HCT116 (cell line): ENCODE measurements at regions not wholly inside any gene's neighbourhood (a gene's known extent, or its start where the extent isn't known, plus 50 kb on each side); places are given as distances from the start of the nearest gene placed in this dataset.

Experiments
- ATAC-seq: fragments of 200-7000 bp; cut with Tn5 transposase; 2 replicates; pipeline ENCODE4 v1.9.1; 2020; ENCODE audit warnings: mild to moderate bottlenecking, moderate library complexity
- BruUV-seq: library from RNA; stranded (reverse); fragments of 400-500 nt; replicated peaks from 2 replicates; lab custom pipeline; 2021; lab: Mats Ljungman, UMichigan
- CTCF ChIA-PET: fragments of 300-600 bp; sonication (Branson Sonifier 250); formaldehyde crosslinking; loops from one replicate; lab custom pipeline; 2021; ENCODE audit warnings: antibody characterized with exemption; lab: Charles Lee
- POLR2A ChIA-PET: fragments of 300-600, 350-600 bp; sonication (Branson Sonifier 250); formaldehyde crosslinking; loops from one replicate; lab custom pipeline; 2021; ENCODE audit warnings: antibody characterized with exemption; lab: Charles Lee
- RAD21 ChIA-PET, 2 experiments: fragments of 300-600 bp; sonication (Branson Sonifier 250); formaldehyde crosslinking; loops; one replicate each; lab custom pipeline; 2023; ENCODE audit warnings: low total read pairs in 2 of 2; ENCODE audit not compliant: uncharacterized antibody in 2 of 2, unreplicated experiment in 2 of 2, low non-redundant PET in 1 of 2; lab: Charles Lee
- DNase-seq: peaks from one replicate; pipeline ENCODE4 v3.0.0-alpha.2; 2010; ENCODE audit warnings: low read depth, low spot score
- H2AFZ ChIP-seq: fragments of 200-600 bp; shearing (Covaris generic), sonication (generic); 2 replicates; pipeline ENCODE4 v1.6.1; 2017; ENCODE audit warnings: low read depth, mixed run types, mixed read lengths, antibody characterized with exemption, low read length; ENCODE audit not compliant: poor library complexity, severe bottlenecking
- H3K27ac ChIP-seq: 2 replicates; pipeline ENCODE4 v1.5.1; 2012; ENCODE audit warnings: low read depth, low read length
- H3K27me3 ChIP-seq: fragments of 200-600 bp; sonication (generic); 2 replicates; pipeline ENCODE4 v1.6.1; 2016; ENCODE audit warnings: mixed run types, low read length, mixed read lengths; ENCODE audit not compliant: insufficient read depth
- H3K36me3 ChIP-seq, 2 experiments: fragments of 200-500 bp in 1 of 2; fragments of 200-600 bp in 1 of 2; sonication (Bioruptor generic) in 1 of 2; sonication (generic) in 1 of 2; 2 replicates each; pipeline versions ENCODE4 v1.5.1 to v1.6.1; 2014 to 2016; ENCODE audit warnings: low read length in 2 of 2, inconsistent platforms in 1 of 2, mixed read lengths in 1 of 2, mixed run types in 1 of 2; ENCODE audit not compliant: insufficient read depth in 2 of 2, control insufficient read depth in 1 of 2
- H3K4me1 ChIP-seq, 2 experiments: fragments of 200-600 bp in 1 of 2; sonication (generic) in 1 of 2; 2 replicates each; pipeline versions ENCODE4 v1.5.1 to v1.6.1; 2012 to 2017; ENCODE audit warnings: low read length in 2 of 2, inconsistent platforms in 1 of 2, mild to moderate bottlenecking in 1 of 2, mixed read lengths in 1 of 2, mixed run types in 1 of 2, moderate library complexity in 1 of 2; ENCODE audit not compliant: insufficient read depth in 2 of 2, control insufficient read depth in 1 of 2
- H3K4me2 ChIP-seq: fragments of 200-600 bp; sonication (generic); 2 replicates; pipeline ENCODE4 v1.6.1; 2017; ENCODE audit warnings: mixed run types, low read length, mixed read lengths
- H3K4me3 ChIP-seq, 2 experiments: fragments of 200-600 bp in 1 of 2; sonication (generic) in 1 of 2; replicated peaks in 1 of 2; 2 replicates each; pipeline ENCODE4 v1.5.1; 2011 to 2016; ENCODE audit warnings: low read length in 2 of 2, control low read depth in 1 of 2, low read depth in 1 of 2, mild to moderate bottlenecking in 1 of 2, mixed read lengths in 1 of 2, mixed run types in 1 of 2
- H3K79me2 ChIP-seq: fragments of 200-600 bp; sonication (generic); 2 replicates; pipeline ENCODE4 v1.6.1; 2017; ENCODE audit warnings: mild to moderate bottlenecking, mixed run types, low read length, moderate library complexity, mixed read lengths; ENCODE audit not compliant: insufficient read depth
- H3K9ac ChIP-seq: fragments of 200-600 bp; sonication (generic); 2 replicates; pipeline ENCODE4 v1.6.1; 2016; ENCODE audit warnings: low read length, mixed read lengths
- H3K9me2 ChIP-seq: fragments of 200-600 bp; sonication (generic), shearing (Covaris generic); 2 replicates; pipeline ENCODE4 v1.6.1; 2017; ENCODE audit warnings: mixed run types, mild to moderate bottlenecking, moderate library complexity; ENCODE audit not compliant: insufficient read depth
- H3K9me3 ChIP-seq, 2 experiments: fragments of 200-500 bp in 1 of 2; fragments of 200-600 bp in 1 of 2; sonication (Bioruptor generic) in 1 of 2; sonication (generic) in 1 of 2; 2 replicates each; pipeline ENCODE4 v1.6.1; 2014 to 2017; ENCODE audit warnings: low read length in 2 of 2, mixed read lengths in 2 of 2, inconsistent platforms in 1 of 2, low read depth in 1 of 2, mild to moderate bottlenecking in 1 of 2, mixed run types in 1 of 2, moderate library complexity in 1 of 2; ENCODE audit not compliant: control insufficient read depth in 1 of 2, insufficient read depth in 1 of 2
- H4K20me1 ChIP-seq: fragments of 200-600 bp; sonication (generic), shearing (Covaris generic); 2 replicates; pipeline ENCODE4 v1.6.1; 2017; ENCODE audit warnings: mixed run types, mild to moderate bottlenecking, moderate library complexity; ENCODE audit not compliant: insufficient read depth
- ELF1 ChIP-seq: IDR thresholded peaks from 2 replicates; pipeline ENCODE4 v1.6.1; 2012; ENCODE audit warnings: low read depth, borderline replicate concordance
- EZH2 ChIP-seq: fragments of 200-600 bp; sonication (generic); IDR thresholded peaks from 2 replicates; pipeline ENCODE4 v1.6.1; 2017; ENCODE audit warnings: antibody characterized with exemption, mixed run types
- EZH2phosphoT487 ChIP-seq: fragments of 200-600 bp; IDR thresholded peaks from 2 replicates; pipeline ENCODE4 v1.6.1; 2018; ENCODE audit warnings: antibody characterized with exemption, borderline replicate concordance
- MAX ChIP-seq: IDR thresholded peaks from 2 replicates; pipeline ENCODE4 v1.6.1; 2012
- RAD21 ChIP-seq: IDR thresholded peaks from 2 replicates; pipeline ENCODE4 v1.6.1; 2012; ENCODE audit warnings: low read depth, mild to moderate bottlenecking
- REST ChIP-seq: IDR thresholded peaks from 2 replicates; pipeline ENCODE4 v1.6.1; 2012; ENCODE audit warnings: low read depth
- SP1 ChIP-seq: IDR thresholded peaks from 2 replicates; pipeline ENCODE4 v1.6.1; 2012; ENCODE audit warnings: low read depth
- TCF7L2 ChIP-seq: IDR thresholded peaks from 2 replicates; pipeline ENCODE4 v1.7.0; 2011; ENCODE audit warnings: borderline replicate concordance, inconsistent platforms; ENCODE audit not compliant: insufficient read depth, insufficient read length; ENCODE audit errors: extremely low read depth
- ZBTB33 ChIP-seq: IDR thresholded peaks from 2 replicates; pipeline ENCODE4 v1.6.1; 2011; ENCODE audit warnings: mild to moderate bottlenecking, low read length, moderate library complexity; ENCODE audit not compliant: insufficient replicate concordance; ENCODE audit errors: extremely low read depth
- ZFX ChIP-seq: fragments of 450-650 bp; IDR thresholded peaks from 2 replicates; pipeline ENCODE4 v1.6.1; 2017
- ZNF274 ChIP-seq: fragments of 200-500 bp; sonication (Bioruptor generic); IDR thresholded peaks from 2 replicates; pipeline ENCODE4 v1.6.1; 2014; ENCODE audit warnings: mild to moderate bottlenecking, low read depth, low read length, inconsistent platforms
- intact Hi-C: fragments of 100-400 bp; cut with micrococcal nuclease; formaldehyde crosslinking; loops from 2 replicates; pipeline ENCODE4 v1.10.0; 2022
- TF ChIP-seq, protein P1 (sequence below): IDR thresholded peaks from 2 replicates; pipeline ENCODE4 v1.6.1; 2012

DNA sequence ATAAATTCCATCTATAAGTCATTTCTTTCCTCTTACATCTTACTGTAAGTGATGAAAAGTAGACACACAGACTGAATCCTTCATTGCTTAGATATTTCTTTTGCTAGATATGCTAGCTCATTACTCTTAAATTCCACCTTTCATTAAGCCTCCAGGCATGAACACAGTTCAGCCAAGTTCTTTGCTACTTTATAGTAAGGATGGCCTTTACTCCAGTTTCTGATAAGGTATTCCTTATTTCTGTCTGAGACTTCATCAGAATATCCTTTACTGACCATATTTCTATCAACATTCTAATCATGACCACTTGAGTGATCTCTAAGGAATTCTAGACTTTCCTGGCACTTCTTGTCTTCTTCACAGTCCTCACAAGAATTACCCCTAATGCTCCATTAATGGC is 191.7 kb upstream of the KCTD3 start:
- no TSS peak for BruUV-seq
- H3K27ac ChIP-seq = no peak overlapping the region
- TF ChIP-seq EZH2 (no peak), ZNF274 (no peak), TCF7L2 (no peak)
- TF ChIP-seq, all 23 proteins: peak for 0
- ChIA-PET CTCF (no interaction called here), POLR2A (no interaction called here), RAD21 (no interaction called here)
- Histone ChIP-seq H3K36me3 (no peaks in the 10 kb centered on the region), H3K4me3 (no peak overlapping the region), H3K4me2 (no peak overlapping the region), H3K9me2 (no peaks in the 10 kb centered on the region), H3K79me2 (no peaks in the 10 kb centered on the region), H4K20me1 (no peaks in the 10 kb centered on the region), H2AFZ (no peak overlapping the region), H3K4me1 (no peaks in the 10 kb centered on the region), H3K27me3 (no peaks in the 10 kb centered on the region), H3K9me3 (no peaks in the 10 kb centered on the region), H3K9ac (no peak overlapping the region)
- ATAC-seq (no peak), DNase-seq (no peak)
- intact Hi-C loops = no loop called here

DNA sequence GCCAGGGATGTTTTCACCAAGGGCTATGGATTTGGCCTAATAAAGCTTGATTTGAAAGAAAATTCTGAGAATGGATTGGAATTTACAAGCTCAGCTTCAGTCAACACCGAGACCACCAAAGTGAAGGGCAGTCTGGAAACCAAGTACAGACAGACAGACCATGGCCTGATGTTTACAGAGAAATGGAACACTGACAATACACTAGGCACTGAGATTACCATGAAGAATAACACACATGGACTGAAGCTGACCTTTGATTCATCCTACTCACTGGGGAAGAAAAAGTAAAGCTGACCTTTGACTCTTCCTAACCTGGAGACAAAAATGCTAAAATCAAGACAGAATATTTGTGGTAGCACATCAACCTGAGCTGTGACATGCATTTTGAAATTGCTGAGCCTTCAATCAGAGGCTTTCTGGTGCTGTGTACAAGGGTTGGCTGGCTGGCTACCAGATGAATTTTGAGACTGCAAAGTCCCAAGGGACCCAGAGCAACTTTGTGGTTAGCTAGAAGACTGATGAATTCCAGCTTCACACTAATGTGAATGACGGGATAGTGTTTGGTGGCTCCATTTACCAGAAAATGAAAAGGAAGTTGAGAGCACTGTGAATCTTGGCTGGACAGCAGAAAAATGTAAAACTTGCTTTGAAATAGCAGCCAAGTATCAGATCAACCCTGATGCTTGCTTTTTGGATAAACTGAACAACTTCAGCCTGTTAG is 190.4 kb upstream of the KCTD3 start:
- no peak for DNase-seq
- ATAC-seq = no peak
- no peak overlapping the region for H3K9ac ChIP-seq
- H3K36me3 ChIP-seq = no peaks in the 10 kb centered on the region
- H3K4me3 ChIP-seq = no peak overlapping the region
- ChIA-PET RAD21 (no interaction called here), CTCF (no interaction called here), POLR2A (no interaction called here)
- no peak overlapping the region for H3K27ac ChIP-seq
- TF ChIP-seq REST (no peak), SP1 (no peak), EZH2phosphoT487 (no peak), EZH2 (no peak), MAX (no peak), ZBTB33 (no peak), ELF1 (no peak), ZFX (no peak), RAD21 (no peak)
- TF ChIP-seq, protein P1, sequence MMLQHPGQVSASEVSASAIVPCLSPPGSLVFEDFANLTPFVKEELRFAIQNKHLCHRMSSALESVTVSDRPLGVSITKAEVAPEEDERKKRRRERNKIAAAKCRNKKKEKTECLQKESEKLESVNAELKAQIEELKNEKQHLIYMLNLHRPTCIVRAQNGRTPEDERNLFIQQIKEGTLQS = no peak
- no peaks in the 10 kb centered on the region for H4K20me1 ChIP-seq
- no peak overlapping the region for H2AFZ ChIP-seq
- intact Hi-C loops = no loop called here
- no peak overlapping the region for H3K4me2 ChIP-seq
- no TSS peak for BruUV-seq
- no peaks in the 10 kb centered on the region for H3K9me3 ChIP-seq
- no peaks in the 10 kb centered on the region for H3K27me3 ChIP-seq
- no peaks in the 10 kb centered on the region for H3K4me1 ChIP-seq
- no peaks in the 10 kb centered on the region for H3K79me2 ChIP-seq
- no peaks in the 10 kb centered on the region for H3K9me2 ChIP-seq
